Fibroblast of lung (primary cell): ENCODE measurements at regions not wholly inside any gene's neighbourhood (a gene's known extent, or its start where the extent isn't known, plus 50 kb on each side); places are given as distances from the start of the nearest gene placed in this dataset.

Source experiments
- EZH2 ChIP-seq: IDR thresholded peaks from 2 replicates; pipeline ENCODE4 v1.5.1; 2012; ENCODE audit warnings: low read length, control low read depth, mild to moderate bottlenecking; ENCODE audit errors: missing control alignments
- TF ChIP-seq, protein P1 (sequence below), 2 donors: IDR thresholded peaks in 1 of 2; conservative IDR thresholded peaks in 1 of 2; 1 replicate in 1 of 2; 2 replicates in 1 of 2; pipeline ENCODE4 v1.5.1; 2011 to 2012; ENCODE audit warnings: low read length in 2 of 2, control low read depth in 1 of 2, inconsistent platforms in 1 of 2, low read depth in 1 of 2, mild to moderate bottlenecking in 1 of 2

- TF ChIP-seq, protein P1, sequence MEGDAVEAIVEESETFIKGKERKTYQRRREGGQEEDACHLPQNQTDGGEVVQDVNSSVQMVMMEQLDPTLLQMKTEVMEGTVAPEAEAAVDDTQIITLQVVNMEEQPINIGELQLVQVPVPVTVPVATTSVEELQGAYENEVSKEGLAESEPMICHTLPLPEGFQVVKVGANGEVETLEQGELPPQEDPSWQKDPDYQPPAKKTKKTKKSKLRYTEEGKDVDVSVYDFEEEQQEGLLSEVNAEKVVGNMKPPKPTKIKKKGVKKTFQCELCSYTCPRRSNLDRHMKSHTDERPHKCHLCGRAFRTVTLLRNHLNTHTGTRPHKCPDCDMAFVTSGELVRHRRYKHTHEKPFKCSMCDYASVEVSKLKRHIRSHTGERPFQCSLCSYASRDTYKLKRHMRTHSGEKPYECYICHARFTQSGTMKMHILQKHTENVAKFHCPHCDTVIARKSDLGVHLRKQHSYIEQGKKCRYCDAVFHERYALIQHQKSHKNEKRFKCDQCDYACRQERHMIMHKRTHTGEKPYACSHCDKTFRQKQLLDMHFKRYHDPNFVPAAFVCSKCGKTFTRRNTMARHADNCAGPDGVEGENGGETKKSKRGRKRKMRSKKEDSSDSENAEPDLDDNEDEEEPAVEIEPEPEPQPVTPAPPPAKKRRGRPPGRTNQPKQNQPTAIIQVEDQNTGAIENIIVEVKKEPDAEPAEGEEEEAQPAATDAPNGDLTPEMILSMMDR (conservative IDR thresholded peaks at IDR 0.05 in 1 of 2, IDR thresholded peaks at IDR 0.05 in 1 of 2; ENCODE audit: low read depth in 1 of 2, low read length in 2 of 2): no peak
- TF ChIP-seq EZH2: no peak
Observed at GRCh38 chr4:110878956-110879355, 256.1 kb upstream of the PITX2 start.
